Posterior vena cava (tissue), 2 donors: ENCODE measurements at regions not wholly inside any gene's neighbourhood (a gene's known extent, or its start where the extent isn't known, plus 50 kb on each side); places are given as distances from the start of the nearest gene placed in this dataset.

Experiments
- DNase-seq: peaks from one replicate; pipeline ENCODE4 v3.0.0-alpha.2; 2020; ENCODE audit warnings: low spot score
- intact Hi-C, 2 donors: fragments of 100-400 bp; cut with DNase I; formaldehyde crosslinking; loops; one replicate each; pipeline versions ENCODE4 v1.14.1 to v1.14.2; 2022 to 2023
- donor health status: DM: yes; HTN: yes; CAD: no.
- donor health status: DM: yes; HTN: yes; CAD: no.

DNA sequence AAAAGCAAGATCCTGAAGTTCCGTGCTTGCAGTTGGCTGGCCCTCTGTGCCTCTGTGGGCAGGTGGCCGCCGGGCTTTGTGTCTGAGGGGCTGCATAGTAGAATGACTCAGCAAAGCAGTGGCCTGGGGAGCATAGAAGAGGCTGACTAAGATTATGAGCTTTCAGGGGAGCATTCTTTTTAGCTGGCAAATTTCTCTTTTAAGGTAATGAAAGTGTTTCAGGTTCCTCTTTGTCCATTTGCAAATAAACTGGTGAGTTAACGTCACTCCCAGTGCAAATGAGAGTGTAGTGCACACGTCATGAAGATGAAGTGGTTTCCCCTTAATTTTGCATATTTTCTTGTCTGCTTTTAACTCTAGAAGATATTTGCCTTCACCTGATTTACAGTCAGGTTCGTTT, 98.6 kb downstream of the BCL2L11 start:
- no peak for DNase-seq

GRCh38 chr2:111219734-111220505, 99.2 kb downstream of the BCL2L11 start:
- intact Hi-C loops, result no loop called here
- no peak for DNase-seq

More for the DNA sequence above, 98.6 kb downstream of the BCL2L11 start:
- intact Hi-C loops, result no loop called here

DNA sequence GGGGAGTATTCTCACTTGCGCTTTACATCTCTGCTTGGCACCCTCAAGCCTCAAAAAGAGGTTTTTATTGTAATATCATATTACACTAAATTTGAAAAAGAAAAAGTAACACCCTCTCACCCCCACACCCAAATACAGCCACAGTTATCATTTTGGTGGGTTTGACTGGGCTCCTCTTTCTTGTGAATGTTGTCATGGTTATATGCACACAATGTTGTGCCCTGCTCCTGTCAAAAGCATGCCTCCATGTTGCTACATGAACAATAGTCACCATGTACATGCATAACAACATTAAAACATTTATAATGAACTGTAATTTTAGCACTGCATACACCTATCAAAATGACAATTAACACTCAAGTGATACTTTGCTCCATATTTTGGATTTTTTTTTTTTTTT, 100.2 kb downstream of the BCL2L11 start:
- intact Hi-C loops, result no loop called here
- DNase-seq, result no peak

- intact Hi-C loops, result no loop called here
- DNase-seq, result no peak
These were observed 101.0 kb downstream of the BCL2L11 start for GRCh38 chr2:111221701-111222100.

DNA sequence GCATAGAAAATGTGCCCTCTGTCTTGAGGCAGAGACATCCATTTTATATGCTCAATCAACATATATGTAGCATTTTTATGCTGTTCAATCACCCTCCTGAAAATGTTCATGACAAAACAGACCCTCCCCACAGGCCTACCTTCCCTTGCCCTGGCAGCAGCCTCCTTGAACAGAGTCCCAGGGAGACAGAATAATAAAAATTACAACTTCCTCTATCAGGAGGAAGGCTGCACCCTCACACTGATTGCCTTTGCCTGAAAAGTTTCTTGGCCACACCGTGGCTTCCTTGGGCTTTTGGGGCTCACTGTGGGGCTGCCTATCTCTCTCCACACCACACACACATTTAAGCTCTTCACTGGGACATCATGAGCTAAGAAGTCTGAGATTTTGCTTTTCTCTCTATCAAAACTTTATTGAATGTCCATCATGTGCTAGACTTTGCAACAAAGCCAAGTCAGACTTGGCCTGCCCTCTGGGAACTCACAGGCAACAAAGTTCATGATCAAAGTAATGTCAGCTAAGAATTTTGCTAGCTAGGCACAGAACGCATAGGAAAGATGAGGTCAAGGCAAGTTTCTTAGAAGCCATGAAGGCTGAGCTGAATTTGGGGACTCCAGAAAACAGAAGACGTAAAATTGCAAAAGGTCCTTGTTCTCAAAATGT, 101.6 kb downstream of the BCL2L11 start:
- no peak for DNase-seq
- intact Hi-C loops, result no loop called here

DNA sequence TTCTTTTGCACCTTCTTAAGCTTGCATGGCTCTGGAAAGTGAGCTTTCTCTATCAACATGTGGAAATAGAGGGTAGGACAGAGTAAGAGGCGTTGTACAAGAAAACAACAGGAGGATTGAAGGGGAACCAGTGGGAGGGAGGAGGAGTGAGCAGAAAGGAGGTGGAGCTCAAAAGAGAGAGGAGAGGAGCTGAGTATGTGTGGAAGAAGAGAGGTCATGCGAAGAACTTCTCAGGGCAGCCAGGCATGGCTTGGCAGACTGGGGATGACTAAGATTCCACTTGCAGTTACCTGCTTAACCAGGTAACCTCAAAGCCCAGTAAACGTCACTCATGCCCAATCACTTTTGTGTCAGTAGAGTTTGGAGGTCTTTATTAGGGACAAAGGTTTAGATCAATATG, 105.1 kb downstream of the BCL2L11 start:
- no peak for DNase-seq
- intact Hi-C loops, result no loop called here

GRCh38 chr2:111226876-111227700, 106.4 kb downstream of the BCL2L11 start:
- no peak for DNase-seq
- intact Hi-C loops, result no loop called here

GRCh38 chr2:111227716-111228141, 107.0 kb downstream of the BCL2L11 start:
- no peak for DNase-seq
- intact Hi-C loops, result no loop called here

DNA sequence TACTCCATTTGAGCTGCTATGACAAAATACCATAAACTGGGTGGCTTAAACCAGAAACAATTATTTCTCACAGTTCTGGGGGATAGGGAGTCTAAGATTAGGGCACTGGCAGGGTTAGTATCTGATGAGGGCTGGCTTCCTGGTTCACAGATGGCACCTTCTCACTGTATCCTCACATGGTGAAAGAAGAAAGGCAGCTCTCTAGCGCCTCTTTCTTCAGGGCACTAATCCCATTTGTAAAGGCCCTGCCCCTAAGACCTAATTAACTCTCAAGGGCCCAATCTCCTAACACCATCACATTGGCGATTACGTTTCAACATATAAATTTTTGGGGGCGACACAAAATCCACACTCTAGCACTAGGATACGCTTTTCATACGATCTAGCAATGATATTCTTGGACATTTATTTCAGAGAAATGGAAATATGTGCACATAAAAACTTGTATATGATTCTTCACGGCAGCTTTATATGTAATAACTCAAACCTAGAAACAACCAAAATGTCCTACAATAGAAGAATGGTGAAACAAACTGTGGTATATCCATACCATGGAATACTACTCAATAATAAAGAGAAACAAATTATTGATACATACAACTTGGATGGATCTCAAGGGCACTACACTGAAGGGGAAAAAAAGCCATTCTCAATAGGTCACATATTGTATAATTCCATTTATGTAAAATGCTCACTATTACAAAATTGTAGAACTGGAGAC, 111.0 kb downstream of the BCL2L11 start:
- no peak for DNase-seq
- intact Hi-C loops, result no loop called here

DNA sequence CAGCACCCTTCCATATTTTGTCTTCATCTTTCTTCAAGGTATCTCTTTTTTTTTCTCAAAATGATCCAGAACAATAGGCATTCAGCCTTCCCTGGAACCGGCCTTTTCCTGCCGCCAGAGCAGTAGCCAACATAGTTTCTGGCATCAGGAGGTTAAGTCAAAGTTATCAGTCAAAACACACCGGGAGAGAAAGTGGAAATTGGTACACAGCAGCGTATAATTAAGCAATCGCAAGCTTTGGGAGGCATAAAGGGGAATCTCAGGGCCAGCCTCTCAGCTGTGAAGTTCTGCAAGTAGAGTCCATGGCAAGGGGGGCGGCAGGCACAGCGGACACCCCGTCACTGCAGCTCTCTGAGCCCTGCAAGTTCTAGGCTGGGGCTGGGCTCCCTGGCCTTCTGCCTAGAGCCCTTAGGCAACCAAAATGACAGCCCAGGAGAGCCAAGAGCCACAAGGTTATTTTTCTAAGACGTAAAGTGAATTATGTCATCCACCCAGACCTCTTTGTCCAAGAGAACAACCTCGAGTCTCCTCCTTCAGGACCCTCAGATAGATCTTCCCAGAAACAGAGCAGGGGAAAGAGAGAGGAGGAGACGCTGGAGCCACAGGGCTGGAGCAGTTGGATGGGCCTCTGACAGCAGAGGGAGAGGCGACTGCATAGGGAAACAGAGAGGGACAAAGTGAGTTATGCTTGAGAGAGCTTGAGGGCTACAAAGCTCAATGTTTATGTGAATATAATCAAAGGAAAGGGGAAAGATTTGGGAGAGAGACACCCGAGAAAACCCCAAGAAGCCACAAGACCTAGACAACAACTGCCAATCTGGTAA, 114.7 kb downstream of the BCL2L11 start:
- DNase-seq, result no peak
- intact Hi-C loops, result no loop called here

DNA sequence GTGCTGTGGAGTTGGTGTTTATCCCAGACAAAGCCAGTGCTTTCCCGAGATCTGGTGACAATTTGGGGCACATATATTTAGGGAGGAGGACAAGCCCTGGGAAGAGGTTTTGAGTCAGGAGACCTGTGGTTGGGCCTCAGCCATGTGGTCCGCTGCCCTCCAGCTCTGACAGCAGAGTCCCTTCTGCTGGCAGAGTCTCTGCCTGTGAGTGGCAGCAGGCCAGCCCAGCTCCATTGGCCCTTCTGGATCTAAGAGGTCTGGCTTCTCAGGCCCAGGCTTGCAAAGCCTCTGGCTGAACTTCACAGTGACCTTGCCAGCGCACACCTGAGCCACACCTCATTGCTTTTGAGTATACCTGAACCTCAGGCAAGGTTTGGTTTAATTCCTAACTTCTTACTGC, 115.3 kb downstream of the BCL2L11 start:
- DNase-seq, result no peak
- intact Hi-C loops, result no loop called here

GRCh38 chr2:111238296-111238695, 117.6 kb downstream of the BCL2L11 start:
- intact Hi-C loops, result no loop called here
- DNase-seq, result no peak

GRCh38 chr2:111239107-111239506, 118.4 kb downstream of the BCL2L11 start:
- no peak for DNase-seq
- intact Hi-C loops, result no loop called here

- DNase-seq, result no peak
- intact Hi-C loops, result no loop called here
These were observed 119.0 kb downstream of the BCL2L11 start for GRCh38 chr2:111239581-111240249.

GRCh38 chr2:111243295-111243694, 122.6 kb downstream of the BCL2L11 start:
- intact Hi-C loops, result no loop called here
- DNase-seq, result no peak

- intact Hi-C loops, result no loop called here
- DNase-seq, result no peak
These were observed 124.2 kb downstream of the BCL2L11 start for GRCh38 chr2:111244864-111245263.

DNA sequence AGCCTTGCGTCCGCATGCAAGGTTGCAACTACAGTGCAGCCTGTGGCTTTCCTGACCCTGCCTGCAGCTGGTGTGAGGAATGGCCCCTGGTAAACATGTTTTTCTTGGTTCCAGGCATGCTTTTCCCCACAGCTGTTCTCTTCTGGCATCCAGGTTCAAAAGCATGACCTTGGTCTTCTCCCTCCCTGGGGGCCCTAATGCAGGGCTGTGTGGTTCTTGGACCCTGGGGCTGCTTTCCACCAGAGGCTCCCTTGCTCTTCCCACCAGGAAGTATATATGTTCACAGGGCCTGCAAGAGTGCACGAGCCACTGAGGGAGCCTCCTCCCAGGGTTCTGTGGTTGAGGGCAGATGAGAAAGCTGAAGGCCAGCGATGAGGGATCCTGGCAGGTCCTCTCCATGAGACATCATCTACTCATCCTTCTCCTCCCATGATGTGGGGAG, 125.9 kb downstream of the BCL2L11 start:
- intact Hi-C loops, result no loop called here
- DNase-seq, result no peak

DNA sequence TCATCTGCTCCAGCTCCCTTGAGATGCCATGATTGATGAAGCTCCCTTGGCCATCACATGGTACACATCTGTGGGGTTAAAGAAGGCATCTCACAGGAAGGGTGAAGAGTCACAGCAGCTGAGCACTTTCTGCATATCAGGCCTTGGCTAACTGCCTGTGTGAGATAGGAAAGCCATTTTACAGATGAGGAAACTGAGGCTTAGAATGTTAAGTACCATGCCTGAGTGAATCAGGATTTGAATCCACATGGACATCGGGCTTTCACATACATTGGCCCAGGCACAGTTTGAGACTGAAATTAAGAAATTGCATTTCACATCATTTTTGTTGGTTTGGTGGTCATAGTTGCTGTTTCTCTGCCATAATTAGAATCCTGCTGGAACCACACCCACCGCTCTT, 126.8 kb downstream of the BCL2L11 start:
- intact Hi-C loops, result no loop called here
- DNase-seq, result no peak
